ENCODE measurements at regions not wholly inside any gene's neighbourhood (a gene's known extent, or its start where the extent isn't known, plus 50 kb on each side); places are given as distances from the start of the nearest gene placed in this dataset.

GRCh38 chr1:55522353-55522903 lies 307.3 kb upstream of the USP24 start:
- no peaks in the 10 kb centered on the region for H3K27me3 ChIP-seq
- 66% methylated on average over 6 of the region's 7 CpGs for WGBS (ENCODE audit: insufficient coverage, low coverage, low lambda C conversion rate, missing lambda C conversion rate)
- ATAC-seq (no peak), DNase-seq (no peak)
- no peak for TF ChIP-seq POLR2A (IDR thresholded peaks at IDR 0.05)
- TF ChIP-seq, protein P1, sequence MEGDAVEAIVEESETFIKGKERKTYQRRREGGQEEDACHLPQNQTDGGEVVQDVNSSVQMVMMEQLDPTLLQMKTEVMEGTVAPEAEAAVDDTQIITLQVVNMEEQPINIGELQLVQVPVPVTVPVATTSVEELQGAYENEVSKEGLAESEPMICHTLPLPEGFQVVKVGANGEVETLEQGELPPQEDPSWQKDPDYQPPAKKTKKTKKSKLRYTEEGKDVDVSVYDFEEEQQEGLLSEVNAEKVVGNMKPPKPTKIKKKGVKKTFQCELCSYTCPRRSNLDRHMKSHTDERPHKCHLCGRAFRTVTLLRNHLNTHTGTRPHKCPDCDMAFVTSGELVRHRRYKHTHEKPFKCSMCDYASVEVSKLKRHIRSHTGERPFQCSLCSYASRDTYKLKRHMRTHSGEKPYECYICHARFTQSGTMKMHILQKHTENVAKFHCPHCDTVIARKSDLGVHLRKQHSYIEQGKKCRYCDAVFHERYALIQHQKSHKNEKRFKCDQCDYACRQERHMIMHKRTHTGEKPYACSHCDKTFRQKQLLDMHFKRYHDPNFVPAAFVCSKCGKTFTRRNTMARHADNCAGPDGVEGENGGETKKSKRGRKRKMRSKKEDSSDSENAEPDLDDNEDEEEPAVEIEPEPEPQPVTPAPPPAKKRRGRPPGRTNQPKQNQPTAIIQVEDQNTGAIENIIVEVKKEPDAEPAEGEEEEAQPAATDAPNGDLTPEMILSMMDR (IDR thresholded peaks at IDR 0.05) = no peak
- no peaks in the 10 kb centered on the region for H3K9me3 ChIP-seq
- no peak overlapping the region for H3K4me3 ChIP-seq
- intact Hi-C loops (cut with DNase I) = no loop called here
- no peak overlapping the region for H3K27ac ChIP-seq
- H3K36me3 ChIP-seq = no peaks in the 10 kb centered on the region
- H3K4me1 ChIP-seq = no peaks in the 10 kb centered on the region

GRCh38 chr1:55520861-55521260 lies 305.7 kb upstream of the USP24 start:
- H3K27ac ChIP-seq = no peak overlapping the region
- no peaks in the 10 kb centered on the region for H3K4me1 ChIP-seq
- no peak for ATAC-seq
- intact Hi-C loops (cut with DNase I) = no loop called here
- TF ChIP-seq, protein P1 (IDR thresholded peaks at IDR 0.05) = no peak
- no peak for TF ChIP-seq POLR2A (IDR thresholded peaks at IDR 0.05)
- H3K4me3 ChIP-seq = no peak overlapping the region
- no peak for DNase-seq
- H3K36me3 ChIP-seq = no peaks in the 10 kb centered on the region
- no peaks in the 10 kb centered on the region for H3K27me3 ChIP-seq
- no peaks in the 10 kb centered on the region for H3K9me3 ChIP-seq
- 63% methylated on average over 2 of the region's 2 CpGs for WGBS (ENCODE audit: insufficient coverage, low coverage, low lambda C conversion rate, missing lambda C conversion rate)

GRCh38 chr1:55519937-55520683 lies 304.9 kb upstream of the USP24 start:
- Histone ChIP-seq H3K9me3 (no peaks in the 10 kb centered on the region), H3K27me3 (no peaks in the 10 kb centered on the region), H3K4me3 (no peak overlapping the region), H3K4me1 (no peaks in the 10 kb centered on the region), H3K27ac (no peak overlapping the region), H3K36me3 (no peaks in the 10 kb centered on the region)
- WGBS (ENCODE audit: insufficient coverage, low coverage, low lambda C conversion rate, missing lambda C conversion rate) = 58% methylated on average over 6 of the region's 6 CpGs
- intact Hi-C loops (cut with DNase I) = no loop called here
- no peak for TF ChIP-seq POLR2A (IDR thresholded peaks at IDR 0.05)
- TF ChIP-seq, protein P1 (IDR thresholded peaks at IDR 0.05) = no peak
- DNase-seq (no peak), ATAC-seq (no peak)

GRCh38 chr1:55519276-55519675 lies 304.1 kb upstream of the USP24 start:
- Histone ChIP-seq H3K27ac (no peak overlapping the region), H3K36me3 (no peaks in the 10 kb centered on the region), H3K4me3 (no peak overlapping the region), H3K4me1 (no peaks in the 10 kb centered on the region), H3K9me3 (no peaks in the 10 kb centered on the region), H3K27me3 (no peaks in the 10 kb centered on the region)
- intact Hi-C loops (cut with DNase I) = no loop called here
- no peak for ATAC-seq
- TF ChIP-seq, protein P1 (IDR thresholded peaks at IDR 0.05) = no peak
- no peak for TF ChIP-seq POLR2A (IDR thresholded peaks at IDR 0.05)
- DNase-seq = no peak
- WGBS (ENCODE audit: insufficient coverage, low coverage, low lambda C conversion rate, missing lambda C conversion rate) = 29% methylated on average over 1 of the region's 1 CpG
